GM21381 (cell line): ENCODE measurements at regions not wholly inside any gene's neighbourhood (a gene's known extent, or its start where the extent isn't known, plus 50 kb on each side); places are given as distances from the start of the nearest gene placed in this dataset.
A peak's percentile ranks its signal among the peaks of the same experiment; 100 is the strongest.
"Not testable (repeated sequence)": the region's sequence is repeated elsewhere in the genome, so short reads cannot be mapped to it uniquely, and the experiment has no call there.

Experiments used
- ATAC-seq: cut with Tn5 transposase; IDR thresholded peaks from one replicate; pipeline ENCODE4 v1.9.1; 2021; ENCODE audit warnings: mild to moderate bottlenecking, moderate library complexity; ENCODE audit not compliant: unreplicated experiment

DNA sequence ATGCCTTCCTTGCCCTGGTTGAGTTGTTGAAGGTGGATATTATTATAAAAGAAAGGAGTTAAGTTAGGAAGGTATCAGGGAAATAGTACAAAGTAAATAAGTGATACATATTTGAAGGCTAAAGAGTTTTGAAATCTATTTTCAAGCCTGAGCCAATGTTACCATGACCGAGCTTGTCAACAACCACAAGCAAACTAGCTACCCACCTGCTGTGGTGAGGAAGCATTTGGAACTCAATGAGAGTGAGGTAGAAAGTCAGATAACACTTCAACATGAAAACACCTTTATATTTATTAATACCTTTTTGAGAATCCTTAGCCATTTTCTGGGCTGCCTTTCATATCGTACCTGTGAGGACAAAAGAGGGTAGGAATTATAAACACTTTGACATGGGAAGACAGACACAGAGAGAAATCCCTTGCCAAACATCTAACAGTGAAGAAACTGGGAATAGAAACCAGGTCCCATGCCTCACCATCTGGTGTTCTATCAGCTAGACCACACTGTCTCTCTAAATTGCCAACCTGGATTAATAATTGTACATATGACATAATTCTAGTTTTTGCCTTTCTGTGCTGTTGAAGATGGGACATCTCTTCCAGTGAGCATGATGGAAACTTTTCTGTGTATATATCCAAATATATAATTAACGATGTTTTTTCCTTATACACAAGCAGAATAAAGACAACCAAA is 606.4 kb upstream of the NR3C2 start:
- ATAC-seq = no peak

- no peak for ATAC-seq
These were observed 605.2 kb upstream of the NR3C2 start for GRCh38 chr4:149047368-149047767.

- ATAC-seq = no peak
These were observed 603.5 kb upstream of the NR3C2 start for GRCh38 chr4:149045731-149046130.

GRCh38 chr4:149039786-149040185 is 597.6 kb upstream of the NR3C2 start:
- not testable (repeated sequence) for ATAC-seq

DNA sequence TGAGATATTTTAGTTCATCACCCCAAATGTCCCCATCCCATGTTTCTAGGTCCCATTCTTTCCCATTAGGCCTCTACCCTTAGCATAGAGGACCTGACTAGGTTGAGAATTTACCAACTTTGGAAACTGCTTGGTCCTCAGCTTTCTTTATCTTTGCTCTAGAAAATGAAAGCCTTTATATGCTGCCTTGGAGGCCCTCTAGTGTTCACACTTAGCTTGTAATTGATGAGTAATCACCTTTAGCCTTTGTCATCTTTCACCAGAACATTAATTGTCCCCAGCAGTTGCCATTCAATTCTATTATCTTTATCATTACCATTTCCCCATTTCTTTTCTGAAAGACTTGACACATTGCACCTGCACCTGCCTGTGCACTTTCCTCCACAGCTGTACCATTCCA is 589.2 kb upstream of the NR3C2 start:
- peak; percentile 62 for ATAC-seq

- no peak for ATAC-seq
These were observed 586.9 kb upstream of the NR3C2 start for GRCh38 chr4:149029056-149029651.

GRCh38 chr4:149026696-149027095 is 584.5 kb upstream of the NR3C2 start:
- no peak for ATAC-seq

DNA sequence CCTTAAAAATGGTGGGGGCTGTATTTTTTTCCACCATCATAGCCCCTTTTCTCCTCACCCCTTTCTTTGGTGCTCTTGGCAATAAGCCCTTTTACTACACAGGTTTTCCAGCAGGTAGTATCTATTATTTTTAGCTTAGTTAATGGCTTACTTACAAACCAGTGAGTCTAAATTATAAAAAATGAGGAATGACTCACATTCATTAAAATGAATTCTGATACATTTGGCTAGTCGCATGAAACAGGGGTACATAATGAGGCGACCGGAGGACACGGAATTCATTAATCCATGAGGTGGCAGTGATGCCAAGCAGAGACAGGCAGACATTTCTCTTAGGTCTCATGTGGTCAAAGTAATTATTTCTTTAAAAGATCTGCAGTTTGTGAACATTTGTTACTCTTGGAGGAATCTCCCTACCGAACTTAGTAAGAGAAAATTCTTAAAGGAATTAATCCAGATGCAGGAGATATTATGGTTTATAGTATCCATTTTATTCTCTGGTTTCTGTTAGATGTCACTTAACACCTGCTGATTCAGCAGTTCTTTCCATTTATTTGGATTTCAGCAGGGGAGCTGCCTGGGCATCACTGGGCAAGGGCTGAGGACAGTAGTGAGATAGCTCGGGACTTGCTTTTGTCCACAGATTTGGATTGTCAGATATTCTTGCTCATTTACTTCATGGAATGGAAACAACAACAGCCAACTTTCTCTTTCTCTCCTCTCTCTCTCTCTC is 575.0 kb upstream of the NR3C2 start:
- ATAC-seq = no peak

DNA sequence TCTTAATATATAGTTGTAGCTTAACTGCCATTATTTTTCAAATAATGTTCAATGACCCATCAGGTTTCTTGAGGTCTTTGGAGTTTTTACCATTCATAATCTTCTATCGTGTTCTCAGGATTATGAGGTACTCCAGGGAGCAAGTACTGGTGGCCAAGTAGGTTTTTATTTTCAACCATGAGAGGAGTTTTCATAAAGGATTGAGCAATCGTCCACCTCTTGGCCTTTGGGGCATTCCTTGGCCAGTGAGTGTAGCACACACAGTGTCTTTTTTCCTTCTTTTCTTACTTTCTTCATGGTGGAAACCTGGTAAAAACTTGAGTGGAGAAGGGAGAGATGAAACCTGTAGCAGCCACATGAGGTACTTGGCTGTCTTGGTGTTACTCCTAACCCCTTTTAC is 567.0 kb upstream of the NR3C2 start:
- ATAC-seq = no peak

DNA sequence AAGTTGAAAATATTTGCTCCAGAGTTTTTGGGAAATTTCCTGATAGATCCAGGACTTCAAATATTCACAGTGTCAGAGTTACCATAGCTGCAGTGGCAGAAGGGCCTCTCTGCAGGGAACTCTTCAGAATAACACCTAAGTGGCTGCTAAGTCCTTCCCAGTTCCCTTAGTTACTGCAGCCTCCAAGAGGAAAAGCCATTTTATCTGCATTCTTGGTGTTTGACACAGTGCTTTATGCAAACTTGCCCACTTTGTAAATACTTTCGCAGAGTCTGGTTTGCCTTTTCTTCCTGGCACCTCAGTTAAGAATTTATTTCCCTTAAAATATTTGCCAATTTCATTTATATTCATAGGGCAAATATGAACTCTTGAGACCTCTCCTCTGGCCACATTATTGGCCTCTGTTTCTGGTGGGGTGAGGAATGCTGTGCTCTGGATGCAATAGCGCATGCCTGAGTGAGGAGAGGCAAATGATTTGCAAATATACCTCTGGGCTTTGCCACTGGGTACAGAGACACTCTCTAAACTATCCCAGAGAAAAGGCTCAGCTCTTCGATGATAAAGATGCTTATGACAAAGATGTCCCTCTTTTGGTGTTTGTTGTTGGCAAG is 566.3 kb upstream of the NR3C2 start:
- no peak for ATAC-seq

DNA sequence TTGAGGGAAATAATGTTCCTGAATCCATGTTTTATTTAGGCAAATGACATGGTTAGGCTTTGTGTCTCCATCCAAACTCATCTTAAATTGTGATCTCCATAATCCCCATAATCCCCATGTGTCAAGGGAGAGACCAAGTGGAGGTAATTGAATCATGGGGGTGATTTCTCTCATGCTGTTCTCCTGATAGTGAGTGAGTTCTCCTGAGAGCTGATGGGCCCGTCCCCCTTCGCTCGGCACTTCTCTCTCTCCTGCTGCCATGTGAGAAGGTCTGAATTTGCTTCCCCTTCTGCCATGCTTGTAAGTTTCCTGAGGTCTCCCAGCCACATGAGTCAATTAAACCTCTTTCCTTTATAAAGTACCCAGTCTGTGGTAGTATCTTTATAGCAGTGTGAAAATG is 563.0 kb upstream of the NR3C2 start:
- ATAC-seq = no peak

GRCh38 chr4:148999924-149000323 is 557.7 kb upstream of the NR3C2 start:
- no peak for ATAC-seq

GRCh38 chr4:148998719-148999118 is 556.5 kb upstream of the NR3C2 start:
- no peak for ATAC-seq

DNA sequence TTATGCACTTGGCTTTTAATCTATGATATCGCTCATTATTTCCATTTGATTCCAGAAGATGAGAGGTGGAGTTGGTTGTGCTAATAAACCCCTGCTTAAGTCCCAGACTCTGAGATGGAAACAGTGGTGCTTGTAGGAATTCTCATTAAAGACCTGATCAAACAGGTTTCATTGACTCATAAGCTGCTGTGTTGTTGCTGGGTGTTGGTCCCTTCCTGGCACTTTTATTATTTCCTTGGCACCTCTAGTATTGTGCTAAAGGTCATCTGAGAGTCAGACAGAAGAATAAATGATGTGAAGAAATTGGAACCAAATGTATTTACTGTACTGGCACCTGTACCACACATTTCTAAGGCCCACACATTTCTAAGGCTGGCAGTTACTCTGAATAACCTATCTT is 544.7 kb upstream of the NR3C2 start:
- ATAC-seq = no peak

GRCh38 chr4:148984951-148985350 is 542.7 kb upstream of the NR3C2 start:
- no peak for ATAC-seq

GRCh38 chr4:148982200-148982599 is 540.0 kb upstream of the NR3C2 start:
- no peak for ATAC-seq

DNA sequence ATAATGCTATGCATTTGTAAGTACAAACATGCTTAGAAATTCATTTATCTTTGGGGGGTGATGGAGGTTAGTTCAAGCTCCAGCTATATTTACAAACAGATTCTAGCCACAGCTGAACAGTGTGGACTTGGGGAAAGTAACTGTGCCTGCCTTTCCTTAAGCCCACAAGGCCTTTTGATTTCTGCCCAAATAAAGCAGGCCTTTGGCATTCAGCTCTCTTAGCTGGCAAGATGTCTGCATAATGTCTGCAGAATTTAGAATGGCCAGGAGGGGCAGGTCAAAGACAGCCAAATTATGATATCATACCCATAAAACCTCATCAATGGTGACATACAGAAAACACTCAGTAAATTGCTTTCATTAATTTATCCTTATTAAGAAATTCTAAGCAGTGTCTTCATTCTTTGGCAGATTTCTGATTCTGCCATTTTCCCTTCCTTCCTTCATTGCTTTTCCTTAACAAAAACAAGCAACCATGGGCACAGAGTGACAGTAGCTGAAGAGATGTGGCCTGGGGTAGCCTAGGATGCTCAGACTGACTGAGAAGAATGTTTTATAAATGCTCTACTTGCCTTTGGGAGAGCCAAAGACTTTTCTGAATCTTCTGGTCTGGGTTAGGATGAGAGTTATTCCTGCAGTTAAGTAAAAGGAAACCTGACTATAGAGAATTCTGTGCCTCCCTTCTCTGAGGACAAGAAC is 538.7 kb upstream of the NR3C2 start:
- ATAC-seq = no peak

DNA sequence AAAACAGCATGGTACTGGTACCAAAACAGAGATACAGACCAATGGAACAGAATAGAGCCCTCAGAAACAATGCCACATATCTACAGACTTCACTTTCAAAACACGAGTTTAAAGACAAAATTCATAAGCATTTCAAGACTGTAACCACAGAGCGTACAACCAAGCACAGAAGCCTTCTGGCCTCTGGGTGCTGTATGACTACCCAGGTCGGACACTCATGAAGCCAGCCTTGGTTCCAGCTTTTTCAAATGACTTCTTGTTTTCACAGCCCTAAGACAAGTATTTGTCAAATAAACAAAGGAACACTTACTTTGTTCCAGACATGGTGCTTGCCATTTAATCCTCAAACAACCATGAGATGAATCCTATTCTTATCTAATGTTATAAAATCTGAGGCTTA is 536.1 kb upstream of the NR3C2 start:
- no peak for ATAC-seq

DNA sequence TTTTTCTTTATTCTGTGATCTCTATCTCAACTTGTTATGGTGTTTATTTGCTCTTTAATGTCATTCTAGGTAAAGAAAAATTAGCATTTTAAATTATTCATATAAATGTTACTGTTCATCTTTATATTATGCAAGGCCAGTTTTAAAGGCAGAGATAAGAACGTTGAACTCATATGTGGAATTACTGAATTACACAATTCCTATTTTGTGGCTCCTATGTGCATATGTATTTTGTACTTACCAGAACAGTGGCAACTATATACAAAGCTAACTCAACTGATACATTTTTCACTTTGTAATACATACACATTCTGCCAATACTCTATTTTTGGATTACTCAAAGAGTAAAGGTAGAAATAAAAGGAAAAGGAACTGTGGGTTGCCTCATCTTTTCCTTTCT is 533.2 kb upstream of the NR3C2 start:
- no peak for ATAC-seq

GRCh38 chr4:148965080-148965479 is 522.9 kb upstream of the NR3C2 start:
- no peak for ATAC-seq

DNA sequence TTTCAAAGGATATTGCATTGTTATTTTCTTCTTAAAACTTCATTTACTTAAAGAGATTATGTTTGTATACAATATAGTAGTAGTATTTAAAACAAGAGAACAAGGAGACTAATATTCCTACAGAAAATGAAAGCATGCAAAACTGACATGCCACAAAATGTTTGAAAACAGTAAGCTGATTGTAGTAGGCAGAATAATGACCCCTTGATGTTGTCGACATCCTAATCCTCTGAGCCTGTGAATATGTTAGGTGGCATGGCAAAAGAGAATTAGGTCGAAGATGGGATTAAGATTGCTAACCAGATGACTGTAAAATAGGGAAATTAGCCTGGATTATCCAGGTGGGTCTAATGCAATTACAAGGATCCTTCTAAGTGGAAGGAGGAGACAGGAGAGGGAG is 522.2 kb upstream of the NR3C2 start:
- ATAC-seq = no peak
